ENCODE measurements at regions not wholly inside any gene's neighbourhood (a gene's known extent, or its start where the extent isn't known, plus 50 kb on each side); places are given as distances from the start of the nearest gene placed in this dataset.
"Not testable (repeated sequence)": the region's sequence is repeated elsewhere in the genome, so short reads cannot be mapped to it uniquely, and the experiment has no call there.

DNA sequence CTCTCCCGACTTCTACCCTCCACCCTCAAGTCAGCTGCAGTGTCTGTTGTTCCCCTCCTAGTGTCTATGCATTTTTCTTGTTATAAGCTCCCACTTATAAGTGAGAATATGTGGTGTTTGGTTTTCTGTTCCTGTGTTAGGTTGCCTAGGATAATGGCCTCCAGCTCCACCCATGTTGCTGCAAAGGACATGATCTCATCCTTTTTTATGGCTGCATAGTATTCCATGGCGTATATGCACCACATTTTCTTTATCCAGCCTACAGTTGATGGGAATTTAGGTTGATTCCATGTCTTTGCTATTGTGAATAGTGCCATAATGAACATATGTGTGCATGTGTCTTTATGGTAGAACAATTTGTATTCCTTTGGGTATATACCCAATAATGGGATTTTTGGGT is 80.7 kb downstream of the SPTSSA start:
- DNase-seq (ENCODE audit: low spot score): not testable (repeated sequence)

DNA sequence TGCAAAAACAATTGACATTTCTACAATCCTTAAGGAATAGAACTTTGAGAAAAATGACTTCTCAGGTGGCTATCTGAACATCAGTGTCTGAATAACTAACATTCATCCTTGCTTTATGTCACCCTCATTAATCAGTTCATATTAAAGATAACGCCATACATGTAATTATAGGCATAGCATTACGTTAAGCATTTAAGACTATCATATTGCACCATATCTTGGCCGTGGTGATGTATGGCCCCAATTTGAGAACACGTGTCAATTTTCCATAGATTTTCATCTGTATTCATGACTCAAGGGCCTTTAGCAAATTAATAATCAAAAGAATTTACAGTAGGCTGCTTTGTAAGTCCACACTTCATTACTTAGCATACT is 81.6 kb downstream of the SPTSSA start:
- DNase-seq (ENCODE audit: low spot score): no peak

DNA sequence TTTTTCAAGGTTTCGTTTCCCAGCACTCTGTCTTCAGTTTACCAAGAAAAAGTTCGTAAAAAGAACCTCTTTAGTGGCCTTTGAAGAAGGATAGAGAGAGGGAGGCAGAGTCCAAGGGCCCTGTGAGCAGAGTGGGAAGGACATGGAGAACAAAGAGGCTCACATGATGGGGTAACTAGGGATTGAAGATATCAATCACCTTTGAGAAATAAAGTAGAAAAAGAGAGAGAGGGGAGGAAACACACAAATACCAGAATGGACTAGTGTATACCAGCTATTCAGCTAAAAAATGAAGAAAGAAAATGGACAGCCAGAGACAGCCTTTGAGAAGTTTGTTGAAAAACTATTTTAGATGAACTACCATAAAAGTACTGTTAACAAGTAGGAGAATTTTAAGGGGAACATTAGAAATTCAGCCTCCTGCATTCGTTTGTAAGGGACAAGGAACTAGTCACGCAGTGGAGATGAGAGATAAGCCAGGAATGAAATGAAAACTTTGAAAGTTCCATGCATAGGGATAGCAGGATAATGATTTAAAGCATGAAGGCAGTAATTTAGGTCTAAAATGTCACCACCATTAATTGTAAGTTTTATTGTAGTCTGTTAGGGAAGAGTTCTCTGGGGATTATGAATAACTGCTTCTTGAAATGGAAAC is 82.1 kb downstream of the SPTSSA start:
- no peak for DNase-seq (ENCODE audit: low spot score)

DNA sequence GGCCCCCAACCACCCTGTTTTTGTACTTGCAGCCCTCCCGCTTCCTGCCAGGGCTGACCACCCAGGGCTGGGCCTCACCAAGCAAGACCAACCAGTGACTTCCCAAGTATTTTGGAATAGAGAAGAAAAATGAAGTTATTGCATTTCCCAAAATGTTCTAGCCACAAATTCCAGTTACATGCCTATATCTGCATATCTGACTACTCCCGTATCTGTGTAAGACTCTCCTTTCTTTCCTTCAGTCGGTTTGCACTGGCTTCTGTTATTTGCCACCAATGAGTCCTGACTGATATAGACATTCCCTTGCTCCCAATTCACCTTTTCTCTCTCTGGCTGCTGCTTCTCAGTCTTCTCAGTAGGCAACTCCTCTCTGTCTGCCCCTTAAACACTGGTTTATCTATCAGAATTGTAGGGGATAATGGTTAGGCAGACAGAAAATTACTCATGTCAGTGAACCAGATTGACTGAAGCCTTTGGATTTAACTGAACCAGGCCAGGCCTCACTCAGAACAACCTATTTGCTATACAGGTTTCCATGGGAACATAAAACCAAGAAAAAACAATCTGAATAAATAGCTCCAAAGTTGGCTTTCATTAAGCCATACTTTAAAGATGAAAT is 85.3 kb downstream of the SPTSSA start:
- DNase-seq (ENCODE audit: low spot score): no peak

DNA sequence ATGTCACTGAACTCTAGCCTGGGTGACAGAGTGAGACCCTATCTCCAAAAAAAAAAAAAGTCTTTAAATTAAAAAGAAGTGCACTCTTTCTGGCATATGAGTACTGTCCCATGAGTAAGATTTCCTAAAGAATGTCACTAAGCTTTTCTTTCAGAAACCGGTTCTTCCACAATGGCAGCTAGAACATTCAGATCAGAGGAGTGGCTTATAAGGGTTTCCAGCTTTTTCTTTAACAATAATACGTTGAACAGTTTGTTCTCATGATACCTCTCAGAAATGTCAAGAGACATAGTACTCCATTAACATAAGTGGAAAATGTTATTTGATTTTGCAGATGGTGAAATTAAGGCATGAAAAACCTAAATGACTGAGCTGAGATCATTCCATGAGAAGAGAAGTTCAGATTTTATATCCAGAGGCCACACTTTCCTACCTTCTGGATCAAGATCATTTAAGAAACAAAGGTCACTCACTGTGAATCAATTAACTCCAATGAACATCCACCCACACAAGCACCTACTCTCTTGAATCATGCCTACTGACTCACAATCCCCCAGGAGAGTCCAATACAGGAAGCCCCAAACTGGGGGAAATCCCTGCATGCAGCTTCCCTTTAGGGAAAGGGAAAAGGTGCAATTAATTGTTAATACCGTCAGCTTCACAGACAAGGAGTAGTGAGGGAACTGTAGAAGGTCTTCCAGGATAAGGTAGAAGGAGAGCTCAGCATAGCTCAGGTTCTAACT is 86.9 kb downstream of the SPTSSA start:
- DNase-seq (ENCODE audit: low spot score): no peak

DNA sequence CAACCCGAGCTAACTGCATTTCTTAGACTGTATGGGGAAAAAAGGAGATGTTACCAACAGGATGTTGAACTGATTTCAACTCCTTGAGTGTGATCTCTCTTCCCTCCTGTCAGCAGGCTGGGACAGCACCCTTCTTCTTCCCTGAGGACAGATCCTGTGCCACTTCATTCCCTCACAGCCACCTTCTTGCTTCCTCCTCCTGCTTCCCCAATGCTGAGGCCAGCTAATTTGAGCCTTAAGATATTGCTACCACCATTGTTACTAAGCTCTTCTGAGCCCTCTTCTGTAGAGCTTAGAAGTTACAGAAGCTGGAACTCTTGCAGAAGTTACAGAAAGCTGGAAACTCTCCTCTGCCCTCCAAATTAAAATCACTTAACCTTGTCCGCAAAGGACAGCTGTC is 88.8 kb downstream of the SPTSSA start:
- no peak for DNase-seq (ENCODE audit: low spot score)

DNA sequence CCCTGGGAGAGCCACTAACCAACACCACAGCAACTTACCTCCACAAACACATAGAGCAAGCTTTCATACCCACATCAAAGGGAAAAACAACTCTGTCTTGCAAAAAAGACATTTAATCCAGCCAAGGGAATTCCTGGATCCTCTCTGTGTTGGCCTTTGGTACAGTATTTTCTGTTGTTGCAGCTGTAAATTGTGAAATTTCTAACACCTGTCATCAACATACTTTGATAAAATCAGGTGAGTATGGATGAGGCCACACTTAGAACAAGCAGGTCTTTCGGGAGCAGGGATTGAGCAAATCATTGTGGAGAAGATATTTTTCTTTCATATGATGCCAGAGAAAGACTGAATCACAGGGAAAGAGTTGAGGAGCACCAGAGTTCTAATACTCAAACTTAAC is 89.3 kb downstream of the SPTSSA start:
- DNase-seq (ENCODE audit: low spot score): no peak

DNA sequence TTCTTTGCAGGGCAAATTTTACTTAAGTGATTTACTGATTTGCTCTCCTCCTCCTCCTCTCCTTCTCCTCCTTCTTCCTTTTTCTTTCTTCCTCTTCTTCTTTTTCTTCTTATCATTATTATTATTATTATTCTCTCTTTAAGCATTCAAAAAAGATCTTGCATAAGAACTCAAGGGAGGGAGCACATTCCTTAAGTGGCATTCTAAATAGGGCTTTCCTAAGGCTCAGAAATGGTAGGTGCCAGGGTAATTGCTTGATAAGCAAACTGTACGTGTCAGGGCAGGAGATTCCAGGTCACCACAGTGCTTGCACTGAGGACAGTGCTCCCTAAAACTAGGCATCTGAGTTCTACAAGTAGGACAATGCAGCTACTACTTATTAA is 92.4 kb downstream of the SPTSSA start:
- no peak for DNase-seq (ENCODE audit: low spot score)

DNA sequence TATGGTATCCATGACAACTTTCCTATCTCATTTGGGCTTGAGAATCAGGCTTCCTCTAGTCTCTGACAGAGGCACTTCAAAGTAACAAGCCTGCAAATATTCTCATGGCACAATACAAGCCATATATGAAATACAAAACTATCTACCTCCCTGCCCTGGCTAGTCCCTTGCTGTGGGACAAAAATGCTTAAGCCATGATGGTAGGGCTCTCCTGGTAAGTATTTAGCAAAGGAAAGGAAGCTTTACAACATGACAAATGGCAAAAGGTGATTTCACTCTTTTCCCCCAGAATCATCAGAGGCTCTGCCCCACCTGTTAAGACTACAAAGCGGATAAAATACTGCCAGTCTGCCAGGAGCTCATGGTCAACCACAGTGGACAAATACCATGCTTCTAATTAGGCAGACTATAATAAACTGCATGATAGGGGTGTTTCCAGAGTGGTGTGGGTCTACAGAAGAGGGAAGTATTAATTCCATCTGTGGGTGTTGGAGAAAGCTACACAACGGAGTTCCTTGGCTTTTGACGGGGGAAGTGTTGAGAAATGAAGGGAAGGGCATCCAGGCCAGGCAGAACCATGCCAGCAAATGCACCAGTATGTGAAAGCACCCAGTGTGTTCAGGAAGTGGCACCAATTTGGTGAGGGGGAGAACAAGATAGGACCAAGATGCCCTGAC is 92.9 kb downstream of the SPTSSA start:
- no peak for DNase-seq (ENCODE audit: low spot score)

DNA sequence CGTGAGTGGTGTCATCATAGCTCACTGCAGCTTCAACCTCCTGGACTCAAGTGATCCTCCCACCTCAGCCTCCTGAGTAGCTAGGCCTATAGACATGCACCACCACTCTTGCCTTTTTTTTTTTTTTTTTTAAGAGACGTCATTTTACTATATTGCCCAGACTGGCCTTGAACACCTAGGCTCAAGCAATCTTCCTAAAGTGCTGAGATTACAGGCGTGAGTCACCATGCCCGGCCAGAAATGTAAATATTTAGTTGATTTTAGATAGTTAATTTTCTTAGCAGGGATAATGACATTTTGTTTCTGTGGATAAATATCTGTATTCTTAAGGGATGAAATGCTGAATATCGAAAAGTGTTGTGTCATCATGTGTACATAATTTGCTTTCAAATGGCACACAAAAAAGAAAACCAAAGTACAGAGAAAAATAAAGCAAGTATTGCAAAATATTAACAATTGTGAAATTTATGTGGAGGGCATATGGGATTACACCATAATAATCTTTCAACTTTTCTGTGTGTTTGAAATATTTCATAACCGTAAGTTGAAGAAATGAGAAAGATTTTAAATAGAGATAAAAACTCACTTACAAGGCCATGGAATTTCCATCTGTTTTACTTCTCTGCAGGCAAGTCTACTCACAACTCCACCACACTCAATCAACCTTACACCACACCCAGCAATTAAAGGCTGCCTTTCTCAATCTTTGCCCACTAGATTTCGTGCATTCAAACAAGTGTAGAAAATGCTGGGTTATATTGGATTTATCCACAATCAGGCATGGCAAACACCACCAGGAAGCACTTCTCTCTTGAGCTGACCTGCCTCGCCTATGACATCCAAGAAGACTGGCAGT is 93.7 kb downstream of the SPTSSA start:
- no peak for DNase-seq (ENCODE audit: low spot score)

DNA sequence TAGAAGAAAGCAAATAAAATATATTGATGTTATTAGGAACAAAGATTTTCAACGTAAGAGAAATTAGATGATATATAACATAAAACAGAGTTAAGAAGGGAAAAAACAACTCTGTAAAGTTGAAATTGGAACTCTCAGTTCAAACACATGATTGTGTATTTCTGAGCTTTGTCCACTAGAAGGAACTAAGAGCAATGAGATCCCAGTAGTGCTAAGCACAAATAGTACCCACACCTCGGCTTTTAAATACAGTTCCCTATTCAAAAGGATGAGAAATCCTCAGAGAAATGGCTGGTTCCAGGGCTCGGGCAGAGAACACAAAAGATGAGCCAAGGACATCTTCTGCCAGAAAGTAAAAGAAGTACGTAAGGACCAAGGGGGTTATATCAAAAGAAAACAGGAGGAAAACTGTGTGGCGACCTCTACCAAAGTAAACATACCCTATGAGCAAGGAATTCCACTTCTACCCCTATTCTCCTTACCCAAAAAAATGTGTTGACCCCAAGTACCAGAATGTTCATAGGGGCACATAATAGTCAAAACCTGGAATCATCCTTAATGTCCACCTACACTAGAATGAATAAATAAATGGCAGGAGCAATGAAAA is 96.6 kb downstream of the SPTSSA start:
- no peak for DNase-seq (ENCODE audit: low spot score)

DNA sequence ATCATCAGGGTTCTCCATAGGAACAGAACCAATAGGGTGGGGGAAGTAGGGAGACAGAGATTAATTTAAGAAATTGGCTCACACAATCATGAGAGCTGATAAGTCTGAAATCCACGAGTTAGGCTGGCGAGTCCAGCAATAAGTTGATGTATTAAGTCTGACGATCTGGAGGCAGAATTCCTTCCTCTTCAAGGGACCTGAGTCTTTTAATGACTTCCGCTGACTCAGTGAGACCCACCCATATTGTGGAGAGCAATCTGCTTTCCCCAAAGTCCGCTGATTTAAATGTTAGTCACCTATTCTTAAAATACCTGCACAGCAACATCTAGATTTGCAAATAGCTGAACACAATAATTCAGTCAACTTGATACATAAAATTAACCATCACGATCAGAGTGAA is 97.8 kb downstream of the SPTSSA start:
- no peak for DNase-seq (ENCODE audit: low spot score)

DNA sequence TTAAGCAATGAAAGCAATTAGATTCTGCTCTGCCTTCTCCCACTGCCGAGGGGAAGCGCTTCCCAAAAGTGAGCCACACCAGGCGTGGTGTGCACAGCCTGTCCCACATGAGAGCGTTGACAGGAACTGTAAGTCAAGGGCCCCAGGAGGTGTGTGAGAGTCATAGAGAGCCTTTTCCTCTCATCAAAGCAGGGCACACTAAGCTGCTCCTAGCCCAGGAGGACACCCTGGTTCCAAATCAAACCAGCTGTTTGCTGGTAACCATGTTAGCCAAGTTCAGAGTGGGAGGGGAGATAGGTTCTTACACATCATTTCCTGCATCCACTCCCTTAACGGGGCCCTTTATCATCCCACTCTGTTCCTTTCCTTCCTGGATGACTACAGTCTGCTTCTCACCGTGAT is 98.3 kb downstream of the SPTSSA start:
- DNase-seq (ENCODE audit: low spot score): no peak

DNA sequence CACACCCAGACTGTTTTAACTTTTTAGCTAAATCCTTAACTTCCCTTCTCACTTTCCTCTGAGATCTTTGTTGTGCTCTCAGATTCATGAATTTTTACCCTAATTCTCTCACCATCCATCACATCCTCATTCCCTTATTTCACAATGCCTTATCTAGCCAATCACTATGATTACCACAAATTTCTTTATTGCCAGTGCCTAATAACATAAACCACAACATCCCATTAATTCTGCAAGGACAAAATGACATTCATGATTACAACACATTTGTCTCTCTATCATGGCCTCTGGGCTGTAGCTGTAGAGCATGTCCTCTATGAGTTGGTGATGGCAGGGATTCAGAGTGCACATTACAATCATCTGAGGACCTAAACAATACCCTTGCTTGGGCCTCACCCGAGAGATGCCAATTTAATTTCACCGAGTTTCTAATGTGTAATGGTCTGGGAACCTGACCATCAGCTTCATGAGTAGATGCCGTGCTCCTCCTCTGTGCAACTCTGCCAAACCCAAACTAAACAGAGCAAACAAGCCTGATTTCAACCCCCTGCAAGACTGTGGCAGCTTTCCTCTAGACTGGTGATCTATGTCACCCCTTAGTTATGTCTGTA is 99.3 kb downstream of the SPTSSA start:
- DNase-seq (ENCODE audit: low spot score): no peak

DNA sequence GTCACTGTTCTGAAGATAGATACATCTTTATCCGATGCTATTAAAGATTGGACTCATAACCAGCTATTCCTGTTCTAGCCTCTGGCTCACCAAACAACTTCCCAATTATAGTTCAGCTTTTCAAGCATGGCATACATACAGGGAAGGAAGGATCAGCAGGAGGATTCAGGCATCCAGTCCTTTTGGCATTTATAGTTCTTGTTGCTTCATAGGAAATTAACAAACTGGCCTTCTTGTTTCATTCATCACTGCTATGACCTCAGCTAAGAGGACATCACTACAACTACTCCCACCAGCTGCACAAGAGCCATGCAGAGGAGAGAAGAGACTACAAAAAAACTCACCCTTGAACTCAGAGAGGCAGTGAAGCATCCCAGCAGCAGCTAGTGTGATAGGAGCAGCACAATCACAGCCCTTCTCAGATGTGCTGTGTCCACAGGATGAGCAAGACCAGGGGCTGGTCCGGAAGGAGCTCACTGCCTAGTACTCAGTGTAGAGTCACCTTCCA is 100.5 kb downstream of the SPTSSA start:
- no peak for DNase-seq (ENCODE audit: low spot score)

DNA sequence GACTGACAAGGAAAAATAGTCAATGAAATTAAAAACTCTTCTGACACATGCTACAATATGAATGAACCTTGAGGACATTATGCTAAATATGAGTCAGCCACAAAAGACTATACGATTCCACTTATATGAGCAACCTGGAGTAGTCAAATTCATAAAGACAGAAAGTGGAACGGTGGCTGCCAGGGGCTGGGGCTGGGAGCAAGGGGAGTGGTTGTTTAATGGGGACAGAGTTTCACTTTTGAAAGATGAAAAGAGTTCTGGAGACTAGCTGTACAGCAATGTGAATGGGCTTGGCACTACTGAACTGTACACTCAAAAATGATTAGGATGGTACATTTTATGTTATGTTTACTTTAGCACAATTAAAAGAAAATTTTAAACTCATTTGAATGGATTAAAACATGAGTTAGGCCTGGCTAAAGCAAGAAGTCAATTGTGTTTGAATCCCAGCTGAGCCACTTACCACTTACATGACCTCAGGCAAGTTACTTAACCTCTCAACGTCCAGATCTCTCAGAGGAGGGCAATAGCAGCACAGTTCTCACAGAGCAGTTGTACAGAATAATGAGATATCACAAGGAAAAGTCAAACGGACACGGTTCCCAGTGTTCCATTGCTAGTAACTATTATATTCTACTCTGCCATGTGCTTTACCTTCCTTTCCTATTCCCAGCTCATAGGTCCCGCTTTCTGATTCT is 102.5 kb downstream of the SPTSSA start:
- DNase-seq (ENCODE audit: low spot score): no peak

DNA sequence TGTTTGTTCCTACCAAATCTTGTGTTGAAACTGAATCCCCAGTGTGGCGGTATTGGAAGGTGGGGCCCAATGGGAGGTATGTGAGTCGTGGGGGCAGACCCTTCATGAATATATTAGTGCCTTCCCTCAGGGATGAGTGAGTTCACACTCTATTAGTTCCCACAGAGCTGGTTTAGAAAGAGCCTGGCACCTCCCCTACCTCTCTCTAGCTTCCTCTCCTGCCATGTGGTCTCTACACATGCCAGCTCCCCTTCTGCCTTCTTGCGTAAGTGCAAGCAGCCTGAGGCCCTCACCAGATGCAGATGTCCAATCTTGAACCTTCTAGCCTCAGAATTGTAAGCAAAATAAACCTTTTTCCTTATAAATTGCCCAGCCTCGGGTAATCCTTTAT is 105.8 kb downstream of the SPTSSA start:
- DNase-seq (ENCODE audit: low spot score): no peak

DNA sequence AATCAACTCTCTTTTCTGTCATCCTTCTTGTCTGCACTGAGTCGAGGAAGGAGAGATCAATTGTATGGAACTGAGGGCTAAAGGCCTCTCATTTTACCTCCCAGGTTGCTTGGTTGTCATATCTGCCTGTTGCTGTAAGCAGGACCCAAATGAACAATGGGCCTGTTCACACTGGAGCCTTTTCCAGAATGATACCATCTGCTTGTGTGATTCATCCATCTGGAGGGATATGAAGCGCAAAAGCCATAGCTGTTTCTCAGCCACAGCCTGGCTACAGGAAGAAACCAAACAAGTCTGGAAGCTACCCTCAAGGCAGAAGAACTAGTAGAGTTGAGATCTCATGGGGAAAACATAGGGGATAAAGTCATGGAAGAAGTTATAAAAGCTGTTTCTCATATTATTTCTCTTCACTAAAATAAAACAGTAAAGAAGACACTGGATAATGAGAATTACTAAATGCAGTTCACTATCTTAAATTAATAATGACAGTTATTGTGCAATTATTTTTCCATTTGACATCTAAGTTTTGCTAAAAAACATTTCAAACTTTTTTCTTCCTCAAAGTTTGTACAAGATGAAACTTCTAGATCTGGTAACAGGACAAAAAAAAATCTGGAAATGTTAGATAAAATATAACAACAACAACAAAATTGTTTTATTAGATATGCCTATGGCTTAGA is 106.3 kb downstream of the SPTSSA start:
- DNase-seq (ENCODE audit: low spot score): peak; percentile 68

DNA sequence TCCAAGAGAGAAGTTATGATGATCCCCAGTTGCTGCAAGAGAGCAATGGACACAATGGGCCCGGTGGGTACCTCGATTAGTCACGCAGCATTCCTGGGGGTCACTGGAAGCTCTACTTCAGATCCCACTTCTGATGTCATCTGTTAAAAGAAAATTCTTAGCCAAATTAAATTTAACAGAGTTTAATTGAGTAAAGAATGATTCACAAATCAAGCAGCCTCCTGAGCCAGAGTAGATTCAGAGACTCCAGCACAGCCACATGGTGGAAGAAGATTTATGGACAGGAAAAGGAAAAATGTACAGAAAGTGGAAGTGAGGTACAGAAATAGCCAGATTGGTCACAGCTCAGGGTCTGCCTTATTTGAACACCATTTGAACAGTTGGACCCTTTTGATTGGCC is 107.5 kb downstream of the SPTSSA start:
- DNase-seq (ENCODE audit: low spot score): no peak

DNA sequence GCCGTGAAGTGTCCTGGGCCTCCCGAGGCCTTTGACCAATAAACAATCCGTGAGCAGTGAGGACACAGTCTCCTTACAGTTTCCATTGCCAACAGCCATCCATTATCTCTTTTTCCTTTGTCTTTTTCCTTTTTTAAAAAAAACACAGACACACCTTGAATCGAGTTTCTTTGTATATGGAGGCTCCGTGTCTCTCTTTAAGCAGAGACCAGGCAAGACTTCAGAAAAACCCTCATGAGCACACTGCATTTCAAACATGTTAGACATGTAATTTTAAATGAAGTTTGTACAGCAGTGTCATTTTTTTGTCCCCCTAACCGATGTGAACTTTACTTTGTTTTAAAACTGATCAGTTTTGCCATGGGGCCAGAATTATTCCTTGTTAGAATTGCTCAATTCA is 111.1 kb downstream of the SPTSSA start:
- DNase-seq (ENCODE audit: low spot score): no peak

Measured in Ammon's horn (tissue), 1 donor.